ENCODE measurements at regions not wholly inside any gene's neighbourhood (a gene's known extent, or its start where the extent isn't known, plus 50 kb on each side); places are given as distances from the start of the nearest gene placed in this dataset.

DNA sequence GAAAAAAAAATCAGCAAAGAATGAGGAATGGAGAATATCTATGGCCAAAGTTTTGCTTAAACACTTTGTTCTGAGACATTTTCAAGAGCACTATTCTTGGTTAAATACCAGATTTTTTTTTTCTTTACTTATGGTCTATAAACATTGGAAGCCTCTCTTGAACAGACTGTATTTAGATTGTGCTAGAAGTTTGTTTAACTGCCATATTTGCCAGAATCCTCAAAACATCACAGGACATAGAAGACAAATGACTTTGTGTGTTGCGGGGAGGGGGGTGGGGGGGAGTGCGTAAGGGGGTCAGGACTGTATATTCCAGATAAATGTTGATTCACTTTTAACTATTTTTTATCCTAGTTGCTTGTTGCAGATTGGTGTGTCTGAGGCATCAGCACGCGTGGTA is 262.0 kb downstream of the MEIS1 start:
- Histone ChIP-seq H3K36me3 (ENCODE audit: control insufficient read depth, insufficient read depth, low read length) (no peaks in the 10 kb centered on the region), H3K4me3 (ENCODE audit: low read depth, low read length) (no peak overlapping the region), H3K27me3 (ENCODE audit: control insufficient read depth, insufficient read depth, low read length) (peaks cover 2% of the 10 kb centered on the region)
- no peak for DNase-seq (ENCODE audit: low read depth)
- TF ChIP-seq, protein P1, sequence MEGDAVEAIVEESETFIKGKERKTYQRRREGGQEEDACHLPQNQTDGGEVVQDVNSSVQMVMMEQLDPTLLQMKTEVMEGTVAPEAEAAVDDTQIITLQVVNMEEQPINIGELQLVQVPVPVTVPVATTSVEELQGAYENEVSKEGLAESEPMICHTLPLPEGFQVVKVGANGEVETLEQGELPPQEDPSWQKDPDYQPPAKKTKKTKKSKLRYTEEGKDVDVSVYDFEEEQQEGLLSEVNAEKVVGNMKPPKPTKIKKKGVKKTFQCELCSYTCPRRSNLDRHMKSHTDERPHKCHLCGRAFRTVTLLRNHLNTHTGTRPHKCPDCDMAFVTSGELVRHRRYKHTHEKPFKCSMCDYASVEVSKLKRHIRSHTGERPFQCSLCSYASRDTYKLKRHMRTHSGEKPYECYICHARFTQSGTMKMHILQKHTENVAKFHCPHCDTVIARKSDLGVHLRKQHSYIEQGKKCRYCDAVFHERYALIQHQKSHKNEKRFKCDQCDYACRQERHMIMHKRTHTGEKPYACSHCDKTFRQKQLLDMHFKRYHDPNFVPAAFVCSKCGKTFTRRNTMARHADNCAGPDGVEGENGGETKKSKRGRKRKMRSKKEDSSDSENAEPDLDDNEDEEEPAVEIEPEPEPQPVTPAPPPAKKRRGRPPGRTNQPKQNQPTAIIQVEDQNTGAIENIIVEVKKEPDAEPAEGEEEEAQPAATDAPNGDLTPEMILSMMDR (IDR thresholded peaks at IDR 0.05; ENCODE audit: insufficient read depth, low read length, poor library complexity, severe bottlenecking): no peak

DNA sequence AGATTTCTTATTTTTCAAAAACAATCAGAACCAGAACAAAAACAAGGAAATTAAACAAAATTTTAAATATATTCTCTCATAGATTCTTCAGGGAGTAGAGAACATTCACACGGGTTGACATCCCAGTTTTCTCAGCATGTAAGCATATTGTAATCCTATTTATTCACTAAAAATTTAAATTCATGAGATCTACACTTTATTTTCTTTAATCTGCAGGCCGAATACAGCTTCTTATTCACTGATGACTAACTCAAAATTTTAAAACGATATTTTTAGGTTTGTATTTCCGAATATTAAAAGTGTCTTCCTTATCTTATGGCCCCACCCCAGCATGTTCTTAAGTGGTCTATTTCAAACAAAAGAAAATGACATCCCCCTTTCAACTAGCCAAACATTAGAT is 262.4 kb downstream of the MEIS1 start:
- peaks cover 2% of the 10 kb centered on the region for H3K27me3 ChIP-seq (ENCODE audit: control insufficient read depth, insufficient read depth, low read length)

DNA sequence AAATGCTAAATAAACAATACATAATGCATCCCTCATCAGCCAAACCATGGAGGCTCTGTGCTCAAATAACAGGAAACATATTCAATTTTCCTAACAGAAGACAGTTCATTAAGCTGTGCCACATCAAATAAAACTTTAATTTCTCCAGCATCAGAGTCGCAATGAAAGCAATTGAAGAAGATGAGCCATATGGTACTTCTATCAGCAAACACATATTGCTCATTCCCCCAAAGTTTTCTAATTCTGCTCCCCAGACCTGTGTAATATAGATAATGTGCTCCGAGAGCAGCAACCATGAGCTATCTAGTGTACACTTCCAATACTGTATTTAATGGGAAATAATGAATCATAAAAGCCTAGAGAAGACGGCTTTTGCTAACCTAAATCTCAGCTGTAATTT is 263.2 kb downstream of the MEIS1 start:
- H3K36me3 ChIP-seq (ENCODE audit: control insufficient read depth, insufficient read depth, low read length): no peaks in the 10 kb centered on the region
- no peak overlapping the region for H3K4me3 ChIP-seq (ENCODE audit: low read depth, low read length)
- TF ChIP-seq, protein P1 (IDR thresholded peaks at IDR 0.05; ENCODE audit: insufficient read depth, low read length, poor library complexity, severe bottlenecking): no peak
- peaks cover 2% of the 10 kb centered on the region for H3K27me3 ChIP-seq (ENCODE audit: control insufficient read depth, insufficient read depth, low read length)
- DNase-seq (ENCODE audit: low read depth): no peak

More for the DNA sequence above, 262.4 kb downstream of the MEIS1 start:
- no peak for DNase-seq (ENCODE audit: low read depth)
- no peaks in the 10 kb centered on the region for H3K36me3 ChIP-seq (ENCODE audit: control insufficient read depth, insufficient read depth, low read length)
- H3K4me3 ChIP-seq (ENCODE audit: low read depth, low read length): no peak overlapping the region
- TF ChIP-seq, protein P1 (IDR thresholded peaks at IDR 0.05; ENCODE audit: insufficient read depth, low read length, poor library complexity, severe bottlenecking): no peak

DNA sequence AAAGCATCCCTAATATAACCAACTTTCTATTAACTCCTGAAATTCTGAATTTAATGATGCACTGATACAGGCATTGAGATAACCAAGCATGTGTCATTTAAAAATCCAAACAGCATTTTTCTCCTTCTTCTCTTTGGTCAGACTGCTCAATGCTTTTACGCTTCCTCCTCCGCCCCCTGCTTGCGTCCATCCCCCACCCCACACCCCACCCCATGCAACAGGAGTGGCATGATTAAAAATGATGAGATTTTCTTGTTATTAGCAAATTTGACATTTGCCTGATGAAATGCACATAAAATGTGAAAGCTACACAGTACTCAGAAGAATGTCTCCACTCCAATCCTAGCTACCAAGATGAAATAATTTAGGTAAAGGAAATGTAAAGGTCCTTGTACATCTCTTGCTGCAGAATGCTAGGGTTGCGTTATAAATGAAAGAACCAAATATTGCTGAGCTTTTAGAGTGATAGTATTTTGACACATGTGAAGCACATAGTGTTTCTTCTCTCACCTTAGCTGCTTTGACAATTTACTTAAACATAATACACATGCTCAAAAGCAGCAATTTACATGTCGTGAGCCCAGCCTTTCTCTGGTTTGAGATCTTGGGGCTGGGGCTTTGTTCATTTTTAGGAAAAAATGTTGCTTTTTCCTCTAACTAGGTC is 263.8 kb downstream of the MEIS1 start:
- DNase-seq (ENCODE audit: low read depth): no peak
- no peaks in the 10 kb centered on the region for H3K36me3 ChIP-seq (ENCODE audit: control insufficient read depth, insufficient read depth, low read length)
- TF ChIP-seq, protein P1 (IDR thresholded peaks at IDR 0.05; ENCODE audit: insufficient read depth, low read length, poor library complexity, severe bottlenecking): no peak
- H3K27me3 ChIP-seq (ENCODE audit: control insufficient read depth, insufficient read depth, low read length): peaks cover 2% of the 10 kb centered on the region
- H3K4me3 ChIP-seq (ENCODE audit: low read depth, low read length): no peak overlapping the region

DNA sequence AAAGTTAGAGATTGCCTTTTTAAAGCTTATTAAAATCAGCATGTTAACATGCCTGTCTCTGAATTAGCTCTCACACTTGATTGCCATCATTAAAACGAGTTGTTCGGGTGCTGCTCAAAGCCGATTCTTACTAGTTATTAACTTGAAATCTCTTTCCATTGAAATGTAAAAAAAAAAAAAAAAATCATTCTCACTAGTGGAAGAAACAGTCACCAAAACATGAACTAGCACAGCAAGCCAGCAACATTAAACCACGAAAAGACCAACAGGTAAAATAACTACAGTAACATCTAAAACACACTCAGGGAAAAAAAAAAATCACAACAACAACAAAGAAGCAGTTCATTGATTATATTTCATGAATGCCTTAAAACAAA is 264.5 kb downstream of the MEIS1 start:
- TF ChIP-seq, protein P1 (IDR thresholded peaks at IDR 0.05; ENCODE audit: insufficient read depth, low read length, poor library complexity, severe bottlenecking): no peak
- no peak for DNase-seq (ENCODE audit: low read depth)
- no peaks in the 10 kb centered on the region for H3K36me3 ChIP-seq (ENCODE audit: control insufficient read depth, insufficient read depth, low read length)
- H3K27me3 ChIP-seq (ENCODE audit: control insufficient read depth, insufficient read depth, low read length): peaks cover 1% of the 10 kb centered on the region
- no peak overlapping the region for H3K4me3 ChIP-seq (ENCODE audit: low read depth, low read length)
